ENCODE measurements at regions not wholly inside any gene's neighbourhood (a gene's known extent, or its start where the extent isn't known, plus 50 kb on each side); places are given as distances from the start of the nearest gene placed in this dataset.

- TF ChIP-seq, protein P1, sequence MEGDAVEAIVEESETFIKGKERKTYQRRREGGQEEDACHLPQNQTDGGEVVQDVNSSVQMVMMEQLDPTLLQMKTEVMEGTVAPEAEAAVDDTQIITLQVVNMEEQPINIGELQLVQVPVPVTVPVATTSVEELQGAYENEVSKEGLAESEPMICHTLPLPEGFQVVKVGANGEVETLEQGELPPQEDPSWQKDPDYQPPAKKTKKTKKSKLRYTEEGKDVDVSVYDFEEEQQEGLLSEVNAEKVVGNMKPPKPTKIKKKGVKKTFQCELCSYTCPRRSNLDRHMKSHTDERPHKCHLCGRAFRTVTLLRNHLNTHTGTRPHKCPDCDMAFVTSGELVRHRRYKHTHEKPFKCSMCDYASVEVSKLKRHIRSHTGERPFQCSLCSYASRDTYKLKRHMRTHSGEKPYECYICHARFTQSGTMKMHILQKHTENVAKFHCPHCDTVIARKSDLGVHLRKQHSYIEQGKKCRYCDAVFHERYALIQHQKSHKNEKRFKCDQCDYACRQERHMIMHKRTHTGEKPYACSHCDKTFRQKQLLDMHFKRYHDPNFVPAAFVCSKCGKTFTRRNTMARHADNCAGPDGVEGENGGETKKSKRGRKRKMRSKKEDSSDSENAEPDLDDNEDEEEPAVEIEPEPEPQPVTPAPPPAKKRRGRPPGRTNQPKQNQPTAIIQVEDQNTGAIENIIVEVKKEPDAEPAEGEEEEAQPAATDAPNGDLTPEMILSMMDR (IDR thresholded peaks at IDR 0.05): no peak
- TF ChIP-seq POLR2A (IDR thresholded peaks at IDR 0.05): no peak
- TF ChIP-seq POLR2AphosphoS5 (IDR thresholded peaks at IDR 0.05): no peak
Measured at GRCh38 chr7:53756946-53757345, 721.5 kb downstream of the POM121L12 start.

Measured in prostate gland (tissue), 2 donors.